Ishikawa (cell line): ENCODE measurements at regions not wholly inside any gene's neighbourhood (a gene's known extent, or its start where the extent isn't known, plus 50 kb on each side); places are given as distances from the start of the nearest gene placed in this dataset.

Experiments used
- CREB1 ChIP-seq: IDR thresholded peaks from 2 replicates; pipeline ENCODE4 v1.6.1; 2012; ENCODE audit warnings: low read depth
- EP300 ChIP-seq: IDR thresholded peaks from 2 replicates; pipeline ENCODE4 v1.6.1; 2012; ENCODE audit warnings: borderline replicate concordance
- FOXM1 ChIP-seq: IDR thresholded peaks from 2 replicates; pipeline ENCODE4 v1.6.1; 2012; ENCODE audit warnings: low read depth, borderline replicate concordance
- RAD21 ChIP-seq: IDR thresholded peaks from 2 replicates; pipeline ENCODE4 v1.6.1; 2012; ENCODE audit warnings: low read depth
- TCF12 ChIP-seq: IDR thresholded peaks from 2 replicates; pipeline ENCODE4 v1.6.1; 2012; ENCODE audit warnings: low read depth
- TEAD4 ChIP-seq: IDR thresholded peaks from 2 replicates; pipeline ENCODE4 v1.6.1; 2012
- TF ChIP-seq, protein P1 (sequence below): IDR thresholded peaks from 2 replicates; pipeline ENCODE4 v1.6.1; 2012
- TF ChIP-seq, protein P2 (sequence below): IDR thresholded peaks from 2 replicates; pipeline ENCODE4 v1.6.1; 2012; ENCODE audit warnings: low read depth, mild to moderate bottlenecking

DNA sequence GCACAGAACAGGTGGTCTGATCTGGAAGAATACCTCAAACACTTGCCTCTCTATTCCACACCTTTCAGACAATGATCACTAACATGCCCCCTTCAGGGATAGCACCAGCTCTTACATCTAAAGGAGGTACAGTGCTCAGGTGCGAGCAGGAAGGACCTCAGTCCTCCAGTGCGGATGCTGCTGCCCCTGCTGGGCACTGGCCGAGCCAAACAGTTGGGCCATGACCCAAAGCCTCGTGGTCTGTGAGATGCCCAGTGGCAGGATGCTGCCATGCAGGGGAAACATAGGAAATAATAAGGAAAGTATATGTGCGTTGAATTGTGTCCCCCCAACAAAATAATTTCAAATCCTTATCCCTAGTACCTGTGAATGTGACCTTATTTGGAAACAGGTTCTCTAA lies 243.7 kb downstream of the NDUFA10 start:
- TF ChIP-seq, protein P1, sequence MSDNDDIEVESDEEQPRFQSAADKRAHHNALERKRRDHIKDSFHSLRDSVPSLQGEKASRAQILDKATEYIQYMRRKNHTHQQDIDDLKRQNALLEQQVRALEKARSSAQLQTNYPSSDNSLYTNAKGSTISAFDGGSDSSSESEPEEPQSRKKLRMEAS, result no peak
- no peak for TF ChIP-seq RAD21
- TF ChIP-seq, protein P2, sequence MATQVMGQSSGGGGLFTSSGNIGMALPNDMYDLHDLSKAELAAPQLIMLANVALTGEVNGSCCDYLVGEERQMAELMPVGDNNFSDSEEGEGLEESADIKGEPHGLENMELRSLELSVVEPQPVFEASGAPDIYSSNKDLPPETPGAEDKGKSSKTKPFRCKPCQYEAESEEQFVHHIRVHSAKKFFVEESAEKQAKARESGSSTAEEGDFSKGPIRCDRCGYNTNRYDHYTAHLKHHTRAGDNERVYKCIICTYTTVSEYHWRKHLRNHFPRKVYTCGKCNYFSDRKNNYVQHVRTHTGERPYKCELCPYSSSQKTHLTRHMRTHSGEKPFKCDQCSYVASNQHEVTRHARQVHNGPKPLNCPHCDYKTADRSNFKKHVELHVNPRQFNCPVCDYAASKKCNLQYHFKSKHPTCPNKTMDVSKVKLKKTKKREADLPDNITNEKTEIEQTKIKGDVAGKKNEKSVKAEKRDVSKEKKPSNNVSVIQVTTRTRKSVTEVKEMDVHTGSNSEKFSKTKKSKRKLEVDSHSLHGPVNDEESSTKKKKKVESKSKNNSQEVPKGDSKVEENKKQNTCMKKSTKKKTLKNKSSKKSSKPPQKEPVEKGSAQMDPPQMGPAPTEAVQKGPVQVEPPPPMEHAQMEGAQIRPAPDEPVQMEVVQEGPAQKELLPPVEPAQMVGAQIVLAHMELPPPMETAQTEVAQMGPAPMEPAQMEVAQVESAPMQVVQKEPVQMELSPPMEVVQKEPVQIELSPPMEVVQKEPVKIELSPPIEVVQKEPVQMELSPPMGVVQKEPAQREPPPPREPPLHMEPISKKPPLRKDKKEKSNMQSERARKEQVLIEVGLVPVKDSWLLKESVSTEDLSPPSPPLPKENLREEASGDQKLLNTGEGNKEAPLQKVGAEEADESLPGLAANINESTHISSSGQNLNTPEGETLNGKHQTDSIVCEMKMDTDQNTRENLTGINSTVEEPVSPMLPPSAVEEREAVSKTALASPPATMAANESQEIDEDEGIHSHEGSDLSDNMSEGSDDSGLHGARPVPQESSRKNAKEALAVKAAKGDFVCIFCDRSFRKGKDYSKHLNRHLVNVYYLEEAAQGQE, result no peak
- TF ChIP-seq CREB1, result no peak
- TF ChIP-seq EP300, result no peak
- no peak for TF ChIP-seq FOXM1
- no peak for TF ChIP-seq TEAD4
- TF ChIP-seq TCF12, result no peak
